Right ventricle myocardium superior (tissue), 1 donor: ENCODE measurements at regions not wholly inside any gene's neighbourhood (a gene's known extent, or its start where the extent isn't known, plus 50 kb on each side); places are given as distances from the start of the nearest gene placed in this dataset.
A peak's percentile ranks its signal among the peaks of the same experiment; 100 is the strongest.
"Not testable (repeated sequence)": the region's sequence is repeated elsewhere in the genome, so short reads cannot be mapped to it uniquely, and the experiment has no call there.

Experiments used
- ATAC-seq: fragments of 200-7000 bp; cut with Tn5 transposase; one replicate; pipeline ENCODE4 v1.9.1; 2020; ENCODE audit warnings: mild to moderate bottlenecking; ENCODE audit not compliant: poor library complexity
- DNase-seq: peaks from one replicate; pipeline ENCODE4 v3.0.0-alpha.2; 2020
- intact Hi-C: fragments of 100-400 bp; cut with DNase I; formaldehyde crosslinking; loops from one replicate; pipeline ENCODE4 v1.11.2; 2022
- donor health status: DM: no; HTN: yes; CAD: no; lungs with severe emphysema.

DNA sequence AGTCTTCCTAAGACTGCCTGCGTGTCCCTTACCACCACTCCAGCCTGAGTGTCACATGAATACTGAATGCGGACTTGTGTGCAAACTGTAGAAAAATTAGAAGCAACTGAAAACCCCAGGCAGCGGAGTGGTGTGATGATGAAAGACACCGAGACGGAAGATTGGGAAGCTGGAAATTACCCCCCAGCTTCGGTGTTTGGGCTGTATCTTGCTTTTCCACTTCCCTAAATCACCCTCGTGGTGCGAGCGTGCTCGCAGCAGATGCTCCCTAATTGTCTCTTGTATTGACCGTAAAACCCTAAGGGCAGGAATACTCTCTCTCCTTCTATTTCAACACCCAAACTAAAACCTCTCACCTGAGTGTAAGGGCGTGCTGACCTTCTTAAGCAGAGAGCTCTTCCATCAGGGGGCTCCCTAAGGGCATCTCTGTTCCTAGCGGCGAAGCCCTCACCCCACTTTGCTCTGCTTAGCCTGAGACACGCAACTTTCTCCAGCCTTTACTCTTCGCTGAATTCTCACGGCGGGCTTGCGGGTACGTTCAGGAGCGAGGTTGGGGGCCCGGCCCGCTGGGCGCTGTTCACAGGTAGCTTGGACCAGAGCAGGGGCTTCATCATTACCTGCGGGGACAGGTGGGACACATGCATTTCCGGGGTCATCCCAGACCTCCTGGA lies 62.4 kb downstream of the CRYBB2 start:
- intact Hi-C loops: loop anchor here (10.0 kb wide), 1 partner anchor 303 kb away; no protein-coding TSS in a partner anchor
- DNase-seq (no peak), ATAC-seq (no peak)

DNA sequence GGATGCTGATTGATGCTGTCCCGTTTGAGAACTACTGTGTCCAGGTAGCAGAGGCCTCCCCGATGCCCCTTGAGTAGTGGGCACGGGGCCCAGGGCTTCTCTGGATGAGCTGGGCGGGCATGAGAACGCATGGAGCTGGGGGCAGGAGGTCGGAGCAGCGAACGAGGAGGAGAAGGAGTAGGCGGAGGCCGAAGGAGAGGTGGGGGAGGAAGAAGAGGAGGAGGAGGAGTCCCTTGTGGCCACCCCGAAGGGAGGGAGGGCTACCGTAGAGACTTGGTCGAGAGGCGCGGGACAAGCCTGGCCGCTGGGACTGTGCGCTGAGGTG lies 62.9 kb downstream of the CRYBB2 start:
- ATAC-seq (no peak), DNase-seq (no peak)
- intact Hi-C loops: loop anchor here (10.0 kb wide), 1 partner anchor 302 kb away; no protein-coding TSS in a partner anchor

DNA sequence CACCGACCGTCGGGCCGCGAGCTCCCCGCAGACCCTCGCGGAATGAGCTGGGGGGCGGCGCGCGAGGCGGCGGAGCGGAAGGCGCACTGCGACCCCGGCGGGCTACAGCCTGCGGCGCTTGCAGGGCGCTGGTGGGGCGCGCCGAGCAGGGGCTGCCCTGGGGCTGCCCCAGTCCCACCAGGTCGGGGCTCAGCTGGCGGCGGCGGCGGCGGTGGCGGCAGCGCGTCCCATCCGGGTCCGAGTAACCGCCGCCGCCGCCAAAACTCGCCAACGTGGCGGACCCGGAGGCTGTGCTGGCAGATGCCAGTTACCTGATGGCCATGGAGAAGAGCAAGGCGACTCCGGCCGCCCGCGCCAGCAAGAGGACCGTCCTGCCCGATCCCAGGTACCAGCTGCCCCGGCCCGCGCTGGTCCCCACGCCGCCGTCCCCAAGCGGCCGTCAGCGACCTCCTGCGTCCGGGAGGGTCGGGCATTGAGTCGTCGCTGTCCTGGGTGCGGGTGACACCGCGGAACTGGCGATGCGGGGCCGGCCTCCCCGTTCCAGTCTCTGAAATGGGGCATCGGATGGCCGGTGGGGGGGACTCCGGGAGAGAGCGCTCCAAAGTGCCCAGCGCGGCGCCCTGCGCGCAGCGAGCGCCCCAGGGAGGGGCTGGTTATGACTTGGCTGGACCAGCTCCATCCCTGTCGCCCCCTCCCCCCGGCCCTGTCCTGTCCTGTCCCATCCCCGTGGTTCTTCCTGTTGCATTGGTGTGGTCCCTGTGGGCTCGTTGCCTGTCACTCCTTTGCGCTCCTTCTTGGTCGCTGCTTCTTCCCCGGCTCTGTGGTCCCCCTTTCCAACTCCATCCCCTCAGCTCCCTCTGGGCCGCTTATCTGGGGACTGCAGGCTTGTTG lies 63.5 kb downstream of the CRYBB2 start:
- no peak for ATAC-seq
- DNase-seq: no peak
- intact Hi-C loops: loop anchor here (10.0 kb wide), 1 partner anchor 302 kb away; no protein-coding TSS in a partner anchor

DNA sequence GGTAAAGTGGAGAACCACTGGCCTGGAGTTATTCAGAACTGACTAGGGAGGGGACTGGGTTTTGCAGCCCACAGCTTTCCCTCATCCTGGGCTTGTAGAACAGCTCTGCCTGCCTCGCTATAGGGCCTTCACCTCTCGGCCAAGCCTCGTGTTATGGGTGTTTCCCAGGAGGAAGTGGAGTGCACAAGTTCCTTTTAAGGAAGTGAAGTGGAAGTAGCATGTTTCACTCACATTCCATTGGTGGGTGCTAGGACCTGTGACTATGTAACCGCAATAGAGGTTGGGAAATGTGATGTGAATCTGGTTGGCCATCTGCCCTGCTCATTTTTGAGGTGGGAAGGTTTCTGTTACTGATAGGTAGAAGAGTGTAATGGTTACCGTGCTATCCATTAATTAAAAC lies 69.0 kb downstream of the CRYBB2 start:
- not testable (repeated sequence) for ATAC-seq
- intact Hi-C loops: loop anchor here (10.0 kb wide), 1 partner anchor 296 kb away; no protein-coding TSS in a partner anchor

DNA sequence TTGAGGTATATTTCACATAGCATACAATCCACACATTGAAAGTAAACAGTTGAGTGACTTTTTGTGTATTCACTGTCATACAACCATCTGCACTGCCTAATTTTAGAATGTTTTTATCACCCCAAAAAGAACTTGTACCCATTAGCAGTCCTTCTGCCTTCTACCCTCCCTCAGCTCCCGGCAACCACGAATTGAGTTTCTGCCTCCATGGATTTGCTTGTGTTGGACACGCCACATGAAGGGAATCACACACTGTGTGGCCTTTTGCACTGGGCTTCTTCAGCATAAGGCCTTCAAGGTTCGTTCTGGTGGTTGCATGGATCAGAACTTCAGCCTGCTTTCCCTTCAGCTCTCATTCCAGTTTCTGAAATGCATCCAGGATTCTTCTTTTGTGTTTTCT lies 82.5 kb downstream of the CRYBB2 start:
- DNase-seq, intact Hi-C loops, ATAC-seq: not testable (repeated sequence)

More for the DNA sequence above, 69.0 kb downstream of the CRYBB2 start:
- DNase-seq: not testable (repeated sequence)

DNA sequence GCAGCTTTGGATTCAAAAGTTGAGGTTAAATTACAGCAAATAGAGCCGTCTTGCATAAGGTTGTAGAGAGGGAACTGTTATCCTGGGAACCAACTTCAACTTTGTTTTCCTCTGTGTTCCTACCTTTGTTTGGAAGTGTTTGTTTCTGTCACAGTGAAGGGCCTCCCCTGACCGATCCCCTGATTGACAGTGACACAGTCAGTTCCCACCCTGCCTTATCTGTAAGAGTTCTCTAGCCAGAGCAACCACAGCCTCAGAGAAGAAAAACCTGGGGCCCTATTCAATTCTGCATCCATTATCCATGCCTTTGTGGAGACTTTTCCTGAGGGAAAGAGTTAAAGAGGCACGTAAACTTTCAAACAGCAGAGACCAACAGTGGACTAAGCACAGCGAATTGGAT lies 90.1 kb downstream of the CRYBB2 start:
- DNase-seq, intact Hi-C loops, ATAC-seq: not testable (repeated sequence)

DNA sequence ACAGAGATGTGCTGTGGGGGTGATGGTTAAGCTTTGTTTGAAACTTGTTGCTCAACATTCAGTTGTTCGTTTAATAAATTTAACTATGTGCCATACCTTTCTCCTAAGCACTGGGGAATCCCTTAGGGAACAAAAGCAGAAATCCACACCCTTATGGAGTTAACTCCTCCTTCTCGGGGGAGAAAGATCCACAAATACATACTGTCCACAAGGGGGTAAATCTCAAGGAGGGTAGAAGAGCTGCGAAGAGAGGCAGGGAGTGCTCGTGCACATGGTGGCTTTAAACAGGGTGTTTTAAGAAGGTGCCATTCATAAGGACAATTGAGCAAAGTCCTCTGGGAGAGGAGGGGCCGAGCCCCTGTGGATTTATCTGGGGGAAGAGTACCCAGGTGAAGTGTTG lies 92.5 kb downstream of the CRYBB2 start:
- ATAC-seq, intact Hi-C loops, DNase-seq: not testable (repeated sequence)

DNA sequence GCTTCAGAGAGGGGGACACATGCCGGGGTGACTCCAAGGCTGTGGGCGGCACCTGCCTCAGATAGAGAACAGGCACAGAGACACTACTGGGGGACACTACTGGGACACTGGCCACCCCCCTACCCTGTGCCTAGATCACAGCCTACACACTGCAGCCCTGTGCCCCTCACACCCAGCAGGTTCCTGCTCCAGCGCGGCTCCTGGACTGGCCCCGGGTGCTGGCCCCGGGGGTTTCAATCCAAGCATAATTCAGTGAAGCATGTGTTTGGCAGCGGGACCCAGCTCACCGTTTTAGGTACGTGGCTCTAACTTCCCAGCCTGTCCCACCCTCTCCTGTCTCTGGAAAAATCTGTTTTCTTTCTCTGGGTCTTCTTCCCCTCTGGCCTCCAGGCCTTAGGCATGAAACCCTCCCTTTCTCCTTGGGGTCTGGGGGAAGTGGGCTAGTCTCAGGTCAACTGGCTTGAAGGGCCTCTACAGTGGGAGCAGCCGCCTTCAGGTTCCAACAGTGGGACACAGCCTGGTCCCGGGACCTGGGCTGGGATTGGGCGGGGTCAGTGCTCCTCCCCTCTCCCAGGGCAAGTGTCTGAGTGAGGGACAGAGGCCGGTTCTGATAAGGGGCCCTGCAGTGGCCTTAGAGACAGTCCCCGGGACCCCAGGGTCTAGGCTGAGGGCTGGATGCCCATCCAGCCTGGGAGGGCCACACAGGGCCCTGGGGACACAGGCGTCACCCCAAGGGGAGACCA lies 98.8 kb downstream of the CRYBB2 start:
- ATAC-seq (no peak), DNase-seq (no peak)
- intact Hi-C loops: no loop called here

DNA sequence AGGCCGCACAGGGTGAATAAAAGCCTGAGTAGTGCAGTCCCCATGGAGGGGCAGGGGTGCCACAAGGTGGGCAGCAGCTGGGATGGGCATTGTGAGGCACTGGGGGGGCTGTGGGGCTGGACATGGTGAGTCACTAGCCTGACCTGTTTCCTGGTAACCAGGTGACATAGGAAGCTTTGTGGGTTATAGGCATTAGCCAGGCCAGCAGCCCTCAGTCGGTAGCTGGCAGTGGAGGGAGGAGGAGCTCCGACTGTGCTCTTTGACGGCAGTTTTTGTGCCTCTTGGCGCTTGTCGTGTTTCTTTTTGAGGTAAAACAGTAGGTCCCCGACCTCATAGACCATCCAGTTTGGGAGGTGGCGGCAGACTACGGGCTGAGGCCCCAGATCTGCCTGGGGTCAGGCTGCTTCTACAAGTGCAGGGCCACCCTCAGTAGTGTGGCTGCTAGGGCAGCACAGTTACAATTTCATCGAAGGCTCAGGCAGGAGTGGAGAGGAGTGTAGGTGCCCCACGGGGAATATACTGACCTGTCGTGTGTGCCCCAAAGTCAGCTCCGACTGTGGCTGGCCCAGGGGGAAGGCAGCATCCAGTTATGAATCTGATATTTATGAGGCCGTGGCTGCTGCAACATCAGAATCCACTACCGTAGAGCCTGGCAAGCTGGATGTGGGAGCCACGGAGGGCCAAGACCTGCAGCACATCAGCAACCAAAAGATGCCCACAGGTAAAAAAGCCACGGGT lies 107.7 kb downstream of the CRYBB2 start:
- no peak for DNase-seq
- no peak for ATAC-seq

DNA sequence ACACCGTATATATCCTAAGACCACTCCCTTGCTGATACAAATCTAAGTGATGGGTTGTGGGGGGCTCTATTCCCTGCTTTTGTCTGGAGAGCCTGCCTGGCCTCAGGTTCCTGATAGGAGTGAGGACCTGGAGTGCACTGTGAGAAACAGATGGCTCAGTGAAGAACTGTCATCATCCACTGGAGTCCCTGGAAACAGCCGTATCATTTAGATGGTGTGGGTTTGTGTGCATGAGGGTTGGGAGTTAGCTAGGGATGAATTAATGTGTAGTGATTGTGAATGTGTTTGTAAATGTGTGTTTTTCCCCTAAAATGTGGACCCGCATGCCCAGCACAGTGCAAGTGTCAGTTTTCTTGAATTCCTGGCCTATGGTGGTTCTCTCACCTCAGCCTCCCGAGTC lies 111.6 kb downstream of the CRYBB2 start:
- intact Hi-C loops: no loop called here
- ATAC-seq (no peak), DNase-seq (no peak)

More for the DNA sequence above, 107.7 kb downstream of the CRYBB2 start:
- intact Hi-C loops: no loop called here

DNA sequence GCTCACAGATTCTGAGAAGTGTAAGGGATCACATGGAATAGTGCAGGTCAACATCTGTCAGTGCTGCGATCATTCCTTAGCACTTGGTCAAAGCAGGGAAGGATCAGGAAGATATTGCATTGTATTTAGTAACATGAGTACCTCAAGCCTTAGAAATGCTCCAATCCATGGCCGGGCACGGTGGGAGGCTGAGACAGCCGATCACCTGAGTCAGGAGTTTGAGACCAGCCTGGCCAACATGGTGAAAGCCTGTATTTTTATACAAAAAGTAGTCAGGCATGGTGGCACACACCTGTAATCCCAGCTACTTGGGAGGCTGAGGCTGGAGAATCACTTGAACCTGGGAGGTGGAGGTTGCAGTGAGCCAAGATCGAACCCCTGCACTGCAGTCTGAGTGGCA lies 112.5 kb downstream of the CRYBB2 start:
- ATAC-seq, DNase-seq, intact Hi-C loops: not testable (repeated sequence)

DNA sequence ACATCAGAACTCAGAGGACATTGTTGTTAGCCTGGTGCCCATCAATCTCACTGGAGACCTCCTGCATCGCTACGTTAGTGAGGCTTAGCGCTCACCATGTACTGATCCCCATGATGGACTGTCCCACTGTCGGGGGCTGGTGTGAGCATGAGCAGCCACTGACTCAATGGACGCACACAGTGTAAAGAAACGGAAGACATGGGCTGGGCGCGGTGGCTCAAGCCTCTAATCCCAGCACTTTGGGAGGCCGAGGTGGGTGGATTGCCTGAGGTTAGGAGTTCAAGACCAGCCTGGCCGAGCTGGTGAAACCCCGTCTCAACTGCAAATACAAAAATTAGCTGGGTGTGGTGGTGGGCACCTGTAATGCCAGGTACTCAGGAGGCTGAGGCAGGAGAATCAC lies 112.9 kb downstream of the CRYBB2 start:
- DNase-seq (no peak), ATAC-seq (no peak)
- intact Hi-C loops: no loop called here

DNA sequence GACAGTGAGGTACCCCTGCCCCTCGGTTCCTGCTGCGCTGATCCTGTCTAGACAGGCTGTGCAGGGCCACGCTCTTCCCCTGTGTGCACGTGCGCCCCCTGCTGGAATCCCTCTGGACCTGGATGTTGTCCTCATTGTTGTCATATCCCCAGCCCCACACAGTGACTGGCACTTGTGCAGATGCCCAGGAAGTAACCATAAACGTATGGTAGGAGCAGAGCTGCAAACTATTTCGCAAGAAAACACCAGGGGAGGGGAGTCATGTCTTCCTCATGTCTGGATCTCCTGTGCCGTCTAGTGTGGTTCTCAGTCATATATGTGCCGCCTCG lies 114.7 kb downstream of the CRYBB2 start:
- ATAC-seq (peak; percentile 52), DNase-seq (no peak)

DNA sequence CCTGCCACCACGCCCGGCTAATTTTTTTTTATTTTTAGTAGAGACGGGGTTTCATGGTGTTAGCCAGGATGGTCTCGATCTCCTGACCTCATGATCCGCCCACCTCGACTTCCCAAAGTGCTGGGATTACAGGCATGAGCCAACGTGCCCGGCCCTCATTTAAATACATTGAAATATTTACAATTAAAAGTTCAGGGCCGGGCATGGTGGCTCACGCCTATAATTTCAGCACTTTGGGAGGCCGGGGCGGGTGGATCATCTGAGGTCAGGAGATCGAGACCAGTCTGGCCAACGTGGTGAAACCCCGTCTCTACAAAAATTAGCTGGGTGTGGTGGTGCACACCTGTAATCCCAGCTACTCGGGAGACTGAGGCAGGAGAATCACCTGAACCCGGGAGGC lies 115.2 kb downstream of the CRYBB2 start:
- ATAC-seq, intact Hi-C loops, DNase-seq: not testable (repeated sequence)

More for the DNA sequence above, 114.7 kb downstream of the CRYBB2 start:
- intact Hi-C loops: no loop called here

DNA sequence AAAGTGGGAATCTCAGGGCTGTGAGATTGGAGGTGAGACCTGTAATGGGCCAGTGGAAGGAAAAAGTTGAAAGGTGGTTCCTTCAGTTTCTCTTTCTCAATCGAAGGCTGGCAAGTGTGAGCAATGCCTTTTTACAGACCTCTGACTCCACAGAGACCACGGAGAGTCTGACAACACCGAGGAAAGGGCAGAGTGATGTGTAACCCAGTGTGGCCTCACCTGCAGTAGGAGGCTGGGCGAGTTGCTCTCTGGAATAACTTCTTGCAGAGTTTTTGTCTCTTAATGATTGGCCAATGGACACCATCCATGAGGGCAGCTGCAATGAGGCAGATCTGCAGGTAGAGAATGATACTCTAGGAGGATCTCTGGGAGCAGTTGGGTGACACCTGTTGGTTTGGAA lies 115.8 kb downstream of the CRYBB2 start:
- DNase-seq, ATAC-seq, intact Hi-C loops: not testable (repeated sequence)

DNA sequence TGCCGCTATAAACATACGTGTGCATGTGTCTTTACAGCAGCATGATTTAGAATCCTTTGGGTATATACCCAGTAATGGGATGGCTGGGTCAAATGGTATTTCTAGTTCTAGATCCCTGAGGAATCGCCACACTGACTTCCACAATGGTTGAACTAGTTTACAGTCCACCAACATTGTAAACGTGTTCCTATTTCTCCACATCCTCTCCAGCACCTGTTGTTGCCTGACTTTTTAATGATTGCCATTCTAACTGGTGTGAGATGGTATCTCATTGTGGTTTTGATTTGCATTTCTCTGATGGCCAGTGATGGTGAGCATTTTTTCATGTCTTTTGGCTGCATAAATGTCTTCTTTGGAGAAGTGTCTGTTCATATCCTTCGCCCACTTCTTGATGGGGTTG lies 121.1 kb downstream of the CRYBB2 start:
- intact Hi-C loops, ATAC-seq, DNase-seq: not testable (repeated sequence)

DNA sequence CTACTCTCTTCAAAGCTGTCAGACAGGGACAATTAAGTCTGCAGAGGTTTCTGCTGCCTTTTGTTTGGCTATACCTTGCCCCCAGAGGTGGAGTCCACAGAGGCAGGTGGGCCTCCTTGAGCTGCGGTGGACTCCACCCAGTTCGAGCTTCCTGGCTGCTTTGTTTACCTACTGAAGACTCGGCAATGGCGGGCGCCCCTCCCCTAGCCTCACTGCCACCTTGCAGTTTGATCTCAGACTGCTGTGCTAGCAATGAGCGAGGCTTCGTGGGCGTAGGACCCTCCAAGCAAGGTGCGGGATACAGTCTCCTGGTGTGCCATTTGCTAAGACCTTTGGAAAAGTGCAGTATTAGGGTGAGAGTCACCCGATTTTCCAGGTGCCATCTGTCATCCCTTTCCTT lies 124.9 kb downstream of the CRYBB2 start:
- intact Hi-C loops, ATAC-seq, DNase-seq: not testable (repeated sequence)
